Fibroblast of skin of right biceps (primary cell): ENCODE measurements at regions not wholly inside any gene's neighbourhood (a gene's known extent, or its start where the extent isn't known, plus 50 kb on each side); places are given as distances from the start of the nearest gene placed in this dataset.
"Not testable (repeated sequence)": the region's sequence is repeated elsewhere in the genome, so short reads cannot be mapped to it uniquely, and the experiment has no call there.

Experiments
- DNase-seq: peaks from one replicate; pipeline ENCODE4 v3.0.0-alpha.2; 2013

DNA sequence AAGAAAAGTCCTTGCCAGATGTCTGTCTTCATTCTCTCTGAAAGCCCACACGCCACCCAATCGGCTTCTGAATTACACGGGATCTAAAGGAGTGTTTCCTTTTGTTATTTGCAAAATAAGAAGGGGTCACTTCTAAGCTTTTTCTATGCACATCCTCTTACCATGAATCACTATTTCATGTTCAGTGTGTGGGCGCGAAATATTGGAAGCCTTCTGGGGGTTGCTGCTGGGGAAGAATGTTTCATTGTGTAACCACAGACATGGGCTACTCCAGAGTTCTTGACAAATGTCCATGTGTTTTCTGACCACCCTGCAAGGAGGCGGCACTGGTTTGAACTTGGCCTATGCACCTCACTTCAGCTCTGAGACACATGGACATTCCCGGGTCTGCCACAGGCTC, 133.6 kb upstream of the APCDD1 start:
- DNase-seq = peak; percentile 77

DNA sequence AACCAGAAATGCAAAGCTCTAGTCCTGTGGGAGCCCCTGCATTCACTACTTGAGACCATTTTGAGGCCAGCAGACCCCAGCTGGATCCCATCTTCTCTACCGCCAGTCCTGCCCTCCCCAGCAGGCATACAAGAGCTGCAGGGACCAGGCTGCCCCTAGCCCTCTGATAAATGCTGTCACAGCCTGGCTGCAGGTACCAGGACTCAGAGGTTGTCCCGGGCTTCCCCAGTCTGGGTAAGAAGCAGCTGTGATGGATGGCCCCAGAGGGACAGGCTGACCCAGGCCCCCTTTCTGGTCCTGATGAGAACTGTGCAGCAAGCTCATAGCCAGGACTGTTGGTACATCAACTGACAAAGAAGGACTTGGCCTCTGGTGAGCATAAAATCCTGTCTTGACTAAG, 132.9 kb upstream of the APCDD1 start:
- no peak for DNase-seq

DNA sequence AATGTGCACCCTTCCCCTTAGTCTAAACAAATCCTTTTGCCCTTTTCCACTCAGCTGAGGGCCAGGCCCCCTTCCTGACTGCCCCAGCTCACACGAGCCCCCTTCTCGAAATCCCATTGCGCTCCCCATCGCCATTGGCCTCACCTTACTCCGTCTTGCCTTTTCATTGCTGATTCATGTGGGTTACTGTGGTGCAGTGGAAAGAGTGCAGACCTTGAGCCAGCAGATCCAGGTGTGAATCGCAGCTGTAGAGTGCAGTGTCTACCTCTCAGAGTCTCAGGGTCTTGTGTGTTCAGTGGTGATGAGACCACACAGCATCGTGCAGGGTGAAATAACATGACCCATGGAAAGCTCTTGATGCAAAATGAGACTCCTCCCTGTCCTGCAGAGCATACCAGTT, 132.4 kb upstream of the APCDD1 start:
- DNase-seq = no peak

DNA sequence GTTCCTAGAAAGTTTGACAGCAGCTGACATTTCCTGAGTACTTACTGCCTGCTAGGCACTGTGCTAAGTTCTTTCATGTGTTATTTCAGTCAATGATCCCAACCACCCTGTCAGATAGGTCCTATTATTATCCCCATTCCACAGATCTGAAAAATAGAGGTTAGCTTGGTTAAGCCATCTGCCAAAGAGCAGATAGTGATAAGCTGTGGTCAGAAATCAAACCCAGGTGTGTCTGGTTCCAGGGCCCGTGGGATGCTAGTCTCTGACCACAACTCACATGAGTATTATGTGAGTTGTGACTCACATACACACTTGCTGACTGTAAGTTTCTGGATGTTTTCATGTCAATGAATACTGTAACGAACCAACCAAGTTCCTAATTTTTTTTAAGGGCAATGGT, 132.0 kb upstream of the APCDD1 start:
- peak; percentile 38 for DNase-seq

DNA sequence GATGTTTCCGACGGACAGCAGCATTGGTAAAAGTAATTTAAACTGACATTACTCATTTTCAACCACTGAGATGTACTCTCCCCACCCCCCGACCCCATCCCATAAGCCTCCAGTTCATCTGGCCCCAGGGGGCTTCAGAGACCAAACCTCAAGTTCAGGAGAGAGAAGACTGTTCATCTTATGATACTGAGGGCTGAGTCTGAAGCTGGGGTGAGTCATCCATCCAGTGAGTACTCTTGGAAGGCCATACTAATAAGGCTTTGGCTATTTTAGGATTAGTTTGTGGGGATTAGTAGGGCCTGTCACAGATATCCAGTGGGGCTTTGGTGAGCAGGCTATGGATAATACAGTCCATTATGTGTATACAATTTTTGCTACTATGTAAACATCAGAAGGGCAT, 125.3 kb upstream of the APCDD1 start:
- peak; percentile 77 for DNase-seq

DNA sequence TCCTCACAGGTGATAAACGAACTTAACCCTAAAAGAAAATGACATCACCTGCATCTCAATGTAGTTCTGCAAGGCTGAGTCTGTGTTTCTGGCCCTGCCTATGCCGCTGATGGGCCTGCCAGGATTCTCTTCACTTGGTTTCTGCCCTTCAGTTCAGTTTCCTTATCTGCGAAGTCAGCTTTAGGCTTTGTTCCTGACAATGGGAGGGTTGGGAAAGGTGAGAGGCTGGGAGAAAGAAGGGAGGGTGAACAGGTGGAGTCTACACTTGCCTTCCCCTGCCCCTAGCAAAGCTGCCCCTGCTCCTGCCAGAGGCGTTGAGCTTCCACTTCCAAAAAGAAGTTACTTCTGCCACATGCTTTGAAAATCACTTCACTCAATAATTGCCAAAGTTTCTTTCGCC, 124.0 kb upstream of the APCDD1 start:
- no peak for DNase-seq

DNA sequence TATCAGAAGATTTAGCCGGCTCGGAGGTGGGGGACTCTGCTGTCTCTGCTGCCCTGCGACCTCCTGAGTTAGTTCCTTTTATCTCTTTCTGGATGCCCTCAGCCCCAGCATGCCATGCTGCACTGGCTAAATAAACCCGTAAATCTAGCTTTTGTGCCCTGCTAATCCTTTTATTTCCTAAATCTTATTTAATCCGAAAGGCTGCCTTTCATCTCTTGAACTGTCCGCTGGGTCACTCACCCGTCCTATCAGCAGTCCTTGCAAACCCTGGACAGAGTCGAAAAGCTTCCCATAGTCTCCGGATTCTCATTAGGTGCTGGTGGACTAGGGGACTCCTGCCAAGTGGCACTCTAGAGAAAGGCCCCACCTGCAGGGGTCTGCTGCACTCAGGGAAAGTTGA, 122.0 kb upstream of the APCDD1 start:
- no peak for DNase-seq

DNA sequence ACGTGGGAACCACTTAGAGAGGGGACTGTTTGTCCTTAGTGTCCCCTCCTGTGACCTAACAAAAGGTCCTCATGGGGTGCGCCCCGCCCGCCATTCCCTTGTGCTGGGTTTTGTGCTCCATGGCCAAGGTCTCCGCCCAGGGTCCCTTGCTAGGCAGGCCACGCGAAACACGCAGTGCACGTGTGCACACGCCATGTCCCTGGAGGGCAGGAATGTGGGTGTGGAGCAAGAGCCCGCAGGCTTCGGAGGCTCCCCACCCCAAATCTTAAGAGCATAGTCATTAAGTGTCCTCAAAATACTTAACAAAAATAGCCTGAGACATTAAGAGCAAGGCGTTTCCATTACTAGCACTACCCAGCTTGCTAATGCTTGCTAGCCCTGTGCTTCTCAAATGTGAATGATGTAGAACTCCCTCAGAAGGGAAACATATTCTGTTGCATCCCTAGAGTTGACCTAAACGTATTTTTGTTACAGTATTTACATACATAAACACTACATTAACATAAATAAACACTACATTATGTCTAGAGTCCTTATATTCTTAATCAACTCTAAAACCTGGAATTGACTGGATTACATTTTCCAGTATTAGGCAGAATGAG, 117.6 kb upstream of the APCDD1 start:
- DNase-seq = no peak

DNA sequence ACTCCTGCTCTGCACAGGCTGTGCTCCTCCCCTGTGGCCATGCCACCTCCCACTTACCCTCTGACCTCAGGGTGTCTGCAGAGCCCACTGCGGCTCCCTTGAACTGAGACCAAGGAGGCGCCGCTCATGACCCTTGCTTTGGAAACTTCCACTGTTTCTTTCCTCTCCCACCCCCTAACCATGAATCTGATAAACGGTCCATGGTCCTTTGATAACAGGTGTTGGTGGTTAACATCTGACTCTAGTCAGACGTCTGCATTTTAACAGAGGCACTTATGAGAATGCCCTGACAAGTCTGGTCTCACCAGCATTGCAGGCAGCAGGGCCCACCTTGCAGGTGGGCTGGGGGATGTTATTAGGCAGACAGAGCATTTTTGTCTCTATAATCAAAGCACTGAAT, 113.6 kb upstream of the APCDD1 start:
- no peak for DNase-seq

DNA sequence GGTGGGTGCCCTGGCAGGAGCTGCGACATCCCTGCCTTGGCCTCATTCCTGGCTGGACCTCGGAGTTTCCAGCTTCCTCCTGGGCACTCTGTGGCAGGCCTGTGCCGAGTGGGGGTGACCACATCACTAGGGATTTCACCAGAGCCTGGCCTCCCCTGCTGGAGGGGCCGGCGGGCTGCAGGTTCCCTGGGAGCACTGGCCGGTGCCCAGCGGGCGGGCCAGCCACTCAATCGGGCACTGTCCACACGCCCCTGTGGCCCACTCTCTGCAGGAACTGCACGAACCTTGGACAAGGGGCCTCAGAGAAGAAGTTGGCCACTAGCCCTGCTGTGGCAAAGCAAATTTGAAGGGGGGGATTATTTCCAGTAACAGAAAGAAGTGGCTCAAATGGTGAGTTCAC, 110.7 kb upstream of the APCDD1 start:
- DNase-seq = no peak

DNA sequence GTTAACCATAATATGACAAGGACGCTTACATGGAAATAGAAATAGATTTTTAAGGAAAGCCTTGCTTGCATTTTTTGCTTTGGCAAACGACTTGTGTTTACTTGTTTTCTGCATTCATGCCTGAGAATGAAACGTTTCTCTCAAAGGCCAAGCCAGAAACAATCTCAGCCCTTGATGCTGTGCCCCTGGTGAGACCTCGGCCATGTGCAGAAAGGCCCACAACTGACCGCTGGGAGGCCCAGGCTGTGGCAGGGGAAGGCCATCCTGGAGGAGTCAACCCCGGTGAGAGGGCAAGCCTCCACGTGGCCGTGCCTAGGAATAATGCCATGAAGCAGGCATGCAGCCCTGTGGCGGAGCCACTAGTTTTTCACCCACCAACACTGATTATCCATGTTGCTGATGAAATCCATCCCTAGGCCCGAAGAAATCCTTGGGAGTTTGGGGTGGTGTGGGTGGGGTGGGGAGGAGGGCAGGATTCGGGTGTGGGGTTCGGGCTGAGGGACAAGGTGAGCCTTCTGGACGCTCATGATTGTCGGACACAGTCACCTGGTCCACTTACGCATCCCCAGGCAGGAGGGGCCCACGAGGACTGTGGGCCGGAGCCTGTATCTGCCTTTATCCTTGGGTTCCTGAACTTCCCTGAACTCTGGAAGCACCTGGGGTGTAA, 107.6 kb upstream of the APCDD1 start:
- no peak for DNase-seq

DNA sequence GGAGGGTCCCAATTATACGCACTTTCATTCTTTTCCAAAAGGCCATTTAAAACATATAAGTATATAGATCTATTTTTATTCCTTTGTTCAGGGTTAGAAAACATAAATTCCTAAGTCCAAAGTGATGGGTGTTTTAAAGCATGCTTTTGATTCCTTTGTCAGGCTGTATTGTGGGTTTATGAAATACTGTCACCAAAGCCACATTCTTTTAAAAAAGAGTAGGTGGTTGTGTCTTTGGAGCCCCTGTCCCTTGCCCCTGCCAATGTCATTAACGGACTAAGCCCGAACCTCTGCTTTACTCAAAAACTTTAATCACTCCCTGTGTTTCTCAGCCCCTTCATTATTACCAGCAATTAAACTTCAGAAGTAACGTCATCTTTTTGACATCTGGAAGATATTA, 104.9 kb upstream of the APCDD1 start:
- peak; percentile 48 for DNase-seq

DNA sequence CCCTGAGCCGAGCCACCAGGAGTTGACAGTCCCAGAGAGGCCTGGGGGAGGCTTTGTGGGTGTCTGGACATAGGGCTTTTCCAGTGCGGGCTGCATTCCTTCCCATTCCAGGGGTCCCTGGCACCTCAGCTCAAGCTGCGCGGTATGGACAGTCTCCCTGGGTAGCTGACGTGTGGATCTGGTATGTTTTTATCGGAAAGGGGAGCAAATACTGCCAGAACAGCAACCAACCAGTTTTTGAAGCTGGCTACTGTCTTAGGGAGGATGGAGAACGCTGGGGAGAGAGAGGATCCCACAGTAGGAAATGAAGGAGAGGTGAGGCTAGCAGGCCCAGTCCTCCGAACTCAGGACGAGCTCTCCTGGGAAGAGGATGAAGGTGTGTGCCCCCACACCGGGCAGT, 103.8 kb upstream of the APCDD1 start:
- no peak for DNase-seq

DNA sequence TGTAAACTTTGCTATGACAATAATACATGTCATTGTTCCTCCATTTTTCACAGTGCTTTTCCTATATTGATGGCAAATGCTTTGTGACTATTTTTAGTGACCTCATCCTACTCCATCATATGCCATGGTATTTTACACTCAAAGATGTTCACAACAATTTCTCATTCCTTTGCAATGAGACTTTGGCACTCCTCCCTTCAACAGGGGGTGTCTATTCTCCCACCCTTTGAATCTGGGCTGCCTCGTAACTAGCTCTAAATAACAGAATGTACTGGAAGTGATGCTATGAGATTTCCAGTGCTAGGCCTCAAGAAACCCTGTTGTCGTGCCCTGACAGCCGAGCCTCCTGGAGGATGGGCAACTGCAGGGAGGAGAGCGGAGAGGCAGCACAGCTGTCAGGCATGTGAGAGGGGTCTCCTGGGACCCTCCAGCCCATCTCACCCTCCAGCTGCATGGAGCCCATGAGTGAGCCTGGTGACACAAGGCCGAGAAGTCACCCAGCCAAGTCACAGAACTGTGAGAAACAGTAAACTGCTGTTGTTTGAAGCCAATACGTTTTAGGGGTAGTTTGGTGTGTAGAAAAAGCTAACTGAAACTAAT, 103.1 kb upstream of the APCDD1 start:
- peak; percentile 87 for DNase-seq

DNA sequence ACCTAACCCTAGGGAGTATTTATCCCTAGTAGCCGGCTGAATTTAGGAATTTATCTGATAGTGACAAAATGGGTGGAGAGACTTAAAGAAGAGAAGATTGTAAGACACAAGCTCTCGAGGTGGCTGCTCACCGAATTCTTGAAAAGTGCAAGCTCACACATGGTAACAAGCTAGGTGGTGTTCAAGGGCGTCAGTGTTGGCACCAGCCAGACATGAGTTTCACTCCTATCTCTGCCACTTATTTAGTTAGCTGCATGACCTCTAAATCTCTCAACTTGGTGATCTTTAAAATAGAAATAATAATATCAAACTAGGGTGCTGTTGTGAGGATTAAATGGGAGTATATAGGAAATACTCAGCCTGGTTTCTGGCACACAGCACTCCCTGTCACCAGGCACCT, 102.6 kb upstream of the APCDD1 start:
- no peak for DNase-seq

DNA sequence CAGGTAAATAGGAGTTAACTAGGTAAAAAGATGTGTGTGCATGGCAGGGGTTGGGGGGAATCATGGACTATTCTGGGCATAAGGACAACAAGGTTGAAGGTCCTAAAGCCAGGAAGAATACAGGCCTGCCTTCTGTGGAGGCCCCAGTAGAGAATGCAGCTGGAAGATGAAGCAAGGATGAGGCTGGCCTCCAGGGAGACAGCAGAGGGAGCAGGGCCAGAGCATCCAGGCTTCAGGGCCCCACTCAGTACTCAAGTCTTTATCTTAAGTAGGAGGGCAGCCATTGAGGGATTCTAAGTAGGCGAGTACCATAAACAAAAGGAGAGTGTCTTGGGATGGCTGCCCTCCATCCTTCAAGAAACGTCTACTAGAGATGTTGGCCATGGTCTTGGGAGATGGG, 101.8 kb upstream of the APCDD1 start:
- no peak for DNase-seq

DNA sequence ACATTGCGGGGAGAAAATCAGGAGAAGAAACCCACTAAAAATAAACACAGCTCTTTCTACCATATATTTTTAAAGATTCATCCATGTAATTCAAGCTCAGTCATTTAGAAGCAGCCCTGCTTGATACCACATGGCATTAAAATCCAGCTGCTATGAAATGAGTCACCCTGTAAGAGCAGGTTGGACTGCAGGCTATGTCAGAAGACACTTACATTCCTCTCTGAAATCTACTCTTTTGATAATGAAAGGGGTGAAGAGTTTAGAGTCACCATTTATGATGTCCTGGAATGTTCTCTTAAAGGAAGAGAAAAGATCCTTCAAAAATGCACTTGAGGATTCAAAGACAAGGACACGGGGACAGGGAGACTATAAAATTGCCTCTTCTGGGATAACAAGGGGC, 100.6 kb upstream of the APCDD1 start:
- DNase-seq = peak; percentile 90

DNA sequence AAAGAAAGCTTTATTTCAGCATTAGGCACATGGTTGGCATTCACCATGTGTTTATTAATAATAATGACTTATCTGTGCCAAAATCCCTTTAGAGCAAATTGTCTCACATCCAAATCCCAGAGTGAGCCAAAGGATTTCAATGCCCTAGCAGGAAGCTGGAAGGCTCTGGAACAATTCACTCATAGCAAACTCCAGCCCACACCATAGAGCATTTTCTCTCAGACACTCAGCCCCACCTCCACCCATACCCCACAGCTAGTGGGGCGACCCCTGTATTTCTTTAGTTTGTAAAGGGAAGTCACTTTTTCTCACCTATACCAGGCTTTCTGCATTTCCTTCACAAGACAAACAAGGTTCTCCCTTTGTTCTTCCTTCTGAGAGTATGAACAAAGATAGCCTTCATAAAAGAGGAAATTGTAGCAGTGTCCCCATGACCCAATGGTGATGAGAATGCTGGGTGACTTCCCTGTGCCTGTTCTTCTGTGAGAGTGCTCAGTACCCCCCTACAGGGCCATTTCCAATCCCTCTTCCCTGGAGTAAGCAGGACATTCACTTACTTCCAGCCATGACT, 100.1 kb upstream of the APCDD1 start:
- DNase-seq = no peak

DNA sequence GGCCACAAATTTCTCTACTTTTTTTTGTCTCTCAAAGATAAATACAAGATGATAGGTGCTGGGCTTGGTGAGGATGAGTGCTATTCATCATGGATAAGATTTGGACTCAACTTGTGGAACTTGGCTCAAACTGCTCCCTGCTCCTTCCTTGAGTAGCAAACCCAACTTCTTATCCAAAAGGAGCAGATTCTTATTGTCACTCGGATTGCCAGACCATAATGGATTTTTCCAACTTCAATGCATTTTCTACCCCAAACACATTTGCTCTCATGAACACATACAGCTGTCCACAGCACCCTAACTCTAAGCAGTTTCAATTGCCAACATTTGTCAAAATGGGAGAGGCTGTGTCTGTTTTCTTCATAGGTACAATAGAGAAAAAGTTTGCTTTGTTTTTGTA, 99.5 kb upstream of the APCDD1 start:
- DNase-seq = no peak

DNA sequence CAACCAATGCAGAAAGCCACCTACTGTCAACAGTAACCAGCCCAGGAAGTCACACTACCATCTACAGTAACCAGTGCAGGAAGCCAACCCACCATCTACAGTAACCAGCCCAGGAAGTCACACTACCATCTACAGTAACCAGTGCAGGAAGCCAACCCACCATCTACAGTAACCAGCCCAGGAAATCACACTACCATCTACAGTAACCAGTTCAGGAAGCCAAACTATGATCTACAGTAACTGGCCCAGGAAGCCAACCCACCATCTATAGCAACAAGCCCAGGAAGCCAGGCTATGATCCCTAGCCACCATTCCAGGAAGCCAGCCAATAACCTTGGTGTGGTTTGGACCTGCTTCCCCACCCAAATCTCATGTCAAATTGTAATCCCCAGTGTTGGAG, 97.4 kb upstream of the APCDD1 start:
- DNase-seq = not testable (repeated sequence)

DNA sequence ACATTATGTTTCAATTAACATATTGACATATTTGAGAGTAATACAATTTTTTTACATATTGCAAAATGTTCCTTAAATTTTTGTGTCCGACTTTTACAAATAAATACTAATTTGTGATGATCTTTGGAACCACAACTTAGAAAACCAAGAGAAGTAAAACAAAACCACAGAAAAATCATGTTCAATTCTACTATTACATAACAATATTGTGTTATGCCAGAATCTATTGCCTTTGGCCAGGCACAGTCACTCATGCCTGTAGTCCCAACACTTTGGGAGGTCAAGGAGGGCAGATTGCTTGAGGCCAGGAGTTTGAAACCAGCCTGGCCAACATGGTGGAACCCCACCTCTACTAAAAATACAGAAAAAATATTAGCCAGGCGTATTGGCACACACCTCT, 92.8 kb upstream of the APCDD1 start:
- DNase-seq = no peak

DNA sequence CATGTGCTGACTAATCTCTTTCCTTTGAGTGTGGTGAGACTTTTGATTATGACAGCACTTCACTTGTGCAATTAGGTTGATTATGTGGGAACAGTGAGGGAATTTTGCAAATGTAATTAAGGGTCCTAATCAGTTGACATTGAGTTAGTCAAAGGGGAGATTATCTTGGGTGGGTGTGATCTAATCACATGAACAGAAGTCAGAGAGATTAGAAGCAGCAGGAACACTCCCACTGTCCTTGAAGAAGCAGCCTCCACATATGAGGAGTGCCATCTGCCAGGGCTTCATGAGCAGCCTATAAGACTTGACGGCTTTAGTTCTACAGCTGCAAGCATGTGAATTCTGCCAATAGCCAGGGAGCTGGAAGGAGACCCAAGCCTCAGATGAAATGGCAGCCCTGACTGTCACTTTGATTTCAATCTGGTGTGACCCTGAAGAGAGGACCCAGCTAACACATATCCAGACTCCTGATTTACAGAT, 89.4 kb upstream of the APCDD1 start:
- DNase-seq = no peak

DNA sequence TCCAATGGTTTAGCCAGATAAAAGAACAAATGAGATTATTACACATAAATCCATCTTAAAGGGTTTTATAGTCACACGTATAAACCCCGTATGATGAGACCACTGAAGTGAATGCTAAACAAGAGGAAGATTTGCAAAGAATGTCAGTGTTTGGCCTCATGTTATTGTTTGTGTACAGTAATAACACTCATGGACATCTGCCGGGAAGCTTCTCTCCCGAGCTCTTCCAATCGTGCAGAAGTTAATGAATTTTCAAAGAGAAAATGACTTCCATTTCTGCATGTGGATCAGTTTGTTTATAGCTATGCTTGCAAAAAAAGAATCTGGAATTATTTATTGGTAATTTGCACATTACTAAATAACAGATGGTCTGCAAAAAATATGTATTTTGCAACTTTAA, 88.5 kb upstream of the APCDD1 start:
- no peak for DNase-seq

DNA sequence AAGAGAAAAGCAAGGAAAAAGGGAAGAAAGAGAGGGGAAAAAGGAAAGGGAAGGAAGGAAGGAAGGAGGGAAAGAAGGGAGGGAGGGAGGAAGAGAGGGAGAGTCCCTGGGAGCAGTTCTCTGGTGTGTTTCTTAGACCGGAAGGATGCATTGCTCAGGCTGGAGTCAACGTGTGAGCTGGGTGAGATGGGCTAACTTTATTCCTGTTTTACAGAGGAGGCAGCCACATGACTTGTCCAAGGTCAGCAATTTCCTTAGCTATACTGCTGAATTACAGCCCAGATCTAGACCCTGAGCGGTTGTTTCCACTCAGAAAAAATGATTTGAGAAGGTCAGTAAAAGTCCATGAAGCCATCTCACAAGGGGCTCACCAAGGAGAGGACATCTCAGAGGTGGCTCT, 86.6 kb upstream of the APCDD1 start:
- DNase-seq = no peak
